GM12872 (cell line): ENCODE measurements at regions not wholly inside any gene's neighbourhood (a gene's known extent, or its start where the extent isn't known, plus 50 kb on each side); places are given as distances from the start of the nearest gene placed in this dataset.

Experiments used
- TF ChIP-seq, protein P1 (sequence below): IDR thresholded peaks from 3 replicates; pipeline ENCODE4 v1.5.1; 2011; ENCODE audit warnings: low read depth, mild to moderate bottlenecking, low read length, moderate library complexity; ENCODE audit not compliant: insufficient read depth

DNA sequence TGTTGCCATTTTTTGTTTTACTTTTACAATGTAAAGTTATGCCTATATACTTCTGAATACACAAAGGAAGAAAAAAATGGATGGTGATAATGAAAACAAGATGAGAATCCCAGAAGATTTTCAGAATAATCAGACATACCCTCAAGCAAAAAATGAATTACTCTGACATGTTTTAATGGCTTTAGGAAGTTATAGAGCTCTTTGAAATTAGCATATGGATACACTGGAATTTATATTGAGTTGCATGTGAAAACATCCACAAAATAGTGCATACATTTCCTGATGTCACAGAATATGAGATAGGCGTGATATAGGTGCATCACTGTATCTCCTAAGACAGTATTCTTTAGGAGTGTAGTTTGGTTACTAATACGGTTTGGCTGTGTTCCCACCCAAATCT lies 351.3 kb downstream of the SLC7A11 start:
- TF ChIP-seq, protein P1, sequence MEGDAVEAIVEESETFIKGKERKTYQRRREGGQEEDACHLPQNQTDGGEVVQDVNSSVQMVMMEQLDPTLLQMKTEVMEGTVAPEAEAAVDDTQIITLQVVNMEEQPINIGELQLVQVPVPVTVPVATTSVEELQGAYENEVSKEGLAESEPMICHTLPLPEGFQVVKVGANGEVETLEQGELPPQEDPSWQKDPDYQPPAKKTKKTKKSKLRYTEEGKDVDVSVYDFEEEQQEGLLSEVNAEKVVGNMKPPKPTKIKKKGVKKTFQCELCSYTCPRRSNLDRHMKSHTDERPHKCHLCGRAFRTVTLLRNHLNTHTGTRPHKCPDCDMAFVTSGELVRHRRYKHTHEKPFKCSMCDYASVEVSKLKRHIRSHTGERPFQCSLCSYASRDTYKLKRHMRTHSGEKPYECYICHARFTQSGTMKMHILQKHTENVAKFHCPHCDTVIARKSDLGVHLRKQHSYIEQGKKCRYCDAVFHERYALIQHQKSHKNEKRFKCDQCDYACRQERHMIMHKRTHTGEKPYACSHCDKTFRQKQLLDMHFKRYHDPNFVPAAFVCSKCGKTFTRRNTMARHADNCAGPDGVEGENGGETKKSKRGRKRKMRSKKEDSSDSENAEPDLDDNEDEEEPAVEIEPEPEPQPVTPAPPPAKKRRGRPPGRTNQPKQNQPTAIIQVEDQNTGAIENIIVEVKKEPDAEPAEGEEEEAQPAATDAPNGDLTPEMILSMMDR, result no peak

- TF ChIP-seq, protein P1, result no peak
Measured at GRCh38 chr4:137881641-137882040, 349.3 kb upstream of the PCDH18 start.

- TF ChIP-seq, protein P1, result no peak
Measured at GRCh38 chr4:137866671-137867070, 334.4 kb upstream of the PCDH18 start.

GRCh38 chr4:137861682-137862081 lies 329.4 kb upstream of the PCDH18 start:
- TF ChIP-seq, protein P1, result peak; percentile 23; the same call in 1 of the 3 replicates

GRCh38 chr4:137853424-137853823 lies 321.1 kb upstream of the PCDH18 start:
- TF ChIP-seq, protein P1, result no peak

DNA sequence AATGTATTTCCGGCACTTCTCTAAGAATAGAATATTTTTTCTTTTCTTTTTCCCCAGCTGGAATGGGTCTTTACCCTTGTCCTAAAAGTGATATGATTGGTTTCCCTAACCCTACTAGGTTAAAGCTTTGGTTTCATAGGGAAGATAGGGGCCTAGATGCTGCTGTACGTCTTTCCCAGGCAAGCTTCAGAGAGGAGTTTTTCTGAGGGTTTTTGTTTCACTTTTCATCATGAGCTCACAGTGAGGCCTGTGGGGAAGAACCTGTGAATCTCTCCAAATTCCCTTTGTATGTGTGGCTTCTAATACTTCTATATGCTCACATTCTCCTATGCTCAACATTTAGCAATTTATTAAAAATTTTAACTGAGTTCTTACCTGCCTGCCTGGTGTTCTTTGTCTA lies 320.0 kb upstream of the PCDH18 start:
- TF ChIP-seq, protein P1, result no peak

DNA sequence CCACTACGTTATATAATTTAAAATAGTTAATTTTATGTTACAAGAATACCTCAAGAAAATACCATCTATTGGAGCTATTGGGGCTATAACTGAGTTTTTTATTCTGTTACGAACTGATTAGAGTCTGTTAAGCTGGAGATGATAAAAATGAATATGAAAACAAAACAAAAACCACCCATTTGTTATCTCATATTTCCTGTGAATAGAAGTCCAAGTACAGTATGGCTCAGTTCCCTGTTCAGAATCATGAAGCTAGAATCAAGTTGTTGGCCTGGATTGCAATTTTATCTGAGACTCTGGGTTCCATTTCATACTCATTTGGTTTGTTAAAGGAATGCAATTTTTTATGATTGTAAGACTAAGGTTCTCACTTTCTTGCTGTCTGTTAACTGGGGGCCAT lies 319.1 kb upstream of the PCDH18 start:
- TF ChIP-seq, protein P1, result no peak

GRCh38 chr4:137825505-137825904 lies 293.2 kb upstream of the PCDH18 start:
- TF ChIP-seq, protein P1, result no peak
